ENCODE measurements at regions not wholly inside any gene's neighbourhood (a gene's known extent, or its start where the extent isn't known, plus 50 kb on each side); places are given as distances from the start of the nearest gene placed in this dataset.

GRCh38 chr1:29544406-29544805, 308.1 kb downstream of the PTPRU start:
- TF ChIP-seq POLR2AphosphoS5 (IDR thresholded peaks at IDR 0.05; ENCODE audit: low read depth, low read length): no peak
- TF ChIP-seq REST (IDR thresholded peaks at IDR 0.05; ENCODE audit: insufficient read depth in 1 of 2, low read depth in 2 of 2, low read length in 2 of 2): no peak
- TF ChIP-seq TAF1 (IDR thresholded peaks at IDR 0.05; ENCODE audit: borderline replicate concordance, insufficient read depth, low read length): no peak

Measured in PFSK-1 (cell line).